ENCODE measurements at regions not wholly inside any gene's neighbourhood (a gene's known extent, or its start where the extent isn't known, plus 50 kb on each side); places are given as distances from the start of the nearest gene placed in this dataset.
"Not testable (repeated sequence)": the region's sequence is repeated elsewhere in the genome, so short reads cannot be mapped to it uniquely, and the experiment has no call there.

GRCh38 chr12:71385155-71385554 is 54.4 kb upstream of the LGR5 start:
- no peak for DNase-seq (ENCODE audit: low spot score in 2 of 2)
- H3K36me3 ChIP-seq = no peaks in the 10 kb centered on the region
- no peaks in the 10 kb centered on the region for H3K27me3 ChIP-seq
- no peak overlapping the region for H3K27ac ChIP-seq
- TF ChIP-seq POLR2AphosphoS5 (IDR thresholded peaks at IDR 0.05) (no peak), POLR2A (IDR thresholded peaks at IDR 0.05) (no peak), CTCF (IDR thresholded peaks at IDR 0.05) (no peak)
- H3K9me3 ChIP-seq = no peaks in the 10 kb centered on the region
- H3K4me3 ChIP-seq = no peak overlapping the region
- no peaks in the 10 kb centered on the region for H3K4me1 ChIP-seq
- intact Hi-C loops (cut with DNase I; ENCODE audit: low total_unique reads) = no loop called here

DNA sequence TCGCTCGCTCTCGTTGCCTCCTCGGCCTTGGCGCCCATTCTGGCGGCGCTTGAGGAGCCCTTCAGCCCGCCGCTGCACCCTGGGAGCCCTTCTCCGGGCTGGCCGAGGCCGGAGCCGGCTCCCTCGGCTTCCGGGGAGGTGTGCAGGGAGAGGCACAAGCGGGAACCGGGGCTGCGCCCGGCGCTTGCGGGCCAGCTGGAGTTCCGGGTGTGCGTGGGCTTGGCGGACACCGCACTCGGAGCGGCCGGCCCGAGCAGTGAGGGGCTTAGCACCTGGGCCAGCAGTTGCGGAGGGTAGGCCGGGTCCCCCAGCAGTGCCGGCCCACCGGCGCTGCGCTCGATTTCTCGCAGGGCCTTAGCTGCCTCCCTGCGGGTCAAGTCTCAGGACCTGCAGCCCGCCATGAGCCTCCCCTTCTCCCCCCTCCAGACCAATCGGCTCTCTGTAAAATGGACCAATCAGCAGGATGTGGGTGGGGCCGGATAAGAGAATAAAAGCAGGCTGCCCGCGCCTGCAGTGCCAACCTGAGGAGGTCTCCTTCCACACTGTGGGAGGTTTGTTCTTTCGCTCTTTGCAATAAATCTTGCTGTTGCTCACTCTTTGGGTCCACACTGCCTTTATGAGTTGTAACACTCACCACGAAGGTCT is 62.8 kb upstream of the LGR5 start:
- DNase-seq (ENCODE audit: low spot score in 2 of 2); H3K9me3 ChIP-seq; H3K36me3 ChIP-seq; H3K27me3 ChIP-seq; H3K4me3 ChIP-seq; intact Hi-C loops (cut with DNase I; ENCODE audit: low total_unique reads); H3K27ac ChIP-seq; H3K4me1 ChIP-seq: not testable (repeated sequence)

DNA sequence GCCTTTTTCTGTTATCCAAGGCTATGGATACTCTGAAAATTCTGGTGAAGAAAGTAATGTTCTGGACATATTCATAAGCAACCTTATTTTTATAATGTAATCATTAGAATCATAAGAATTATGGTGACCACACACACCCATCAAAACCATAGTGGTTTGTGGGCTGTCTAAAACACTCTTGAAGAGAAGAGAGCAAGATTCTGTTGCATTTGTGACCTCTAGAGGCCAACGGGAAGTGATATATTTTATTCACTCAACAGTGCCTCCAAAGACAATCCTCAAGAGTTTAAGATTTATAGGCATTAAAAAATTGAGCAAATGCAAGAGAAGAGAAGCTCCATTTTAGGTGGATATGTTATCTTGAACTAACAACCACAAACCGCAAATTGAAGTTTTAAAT is 68.5 kb upstream of the LGR5 start:
- Histone ChIP-seq H3K27me3 (no peaks in the 10 kb centered on the region), H3K36me3 (no peaks in the 10 kb centered on the region), H3K4me1 (no peaks in the 10 kb centered on the region), H3K27ac (no peak overlapping the region), H3K4me3 (no peak overlapping the region), H3K9me3 (no peaks in the 10 kb centered on the region)
- TF ChIP-seq POLR2AphosphoS5 (IDR thresholded peaks at IDR 0.05) = no peak
- no peak for TF ChIP-seq CTCF (IDR thresholded peaks at IDR 0.05)
- no peak for TF ChIP-seq POLR2A (IDR thresholded peaks at IDR 0.05)
- DNase-seq (ENCODE audit: low spot score in 2 of 2) = no peak
- intact Hi-C loops (cut with DNase I; ENCODE audit: low total_unique reads) = no loop called here

DNA sequence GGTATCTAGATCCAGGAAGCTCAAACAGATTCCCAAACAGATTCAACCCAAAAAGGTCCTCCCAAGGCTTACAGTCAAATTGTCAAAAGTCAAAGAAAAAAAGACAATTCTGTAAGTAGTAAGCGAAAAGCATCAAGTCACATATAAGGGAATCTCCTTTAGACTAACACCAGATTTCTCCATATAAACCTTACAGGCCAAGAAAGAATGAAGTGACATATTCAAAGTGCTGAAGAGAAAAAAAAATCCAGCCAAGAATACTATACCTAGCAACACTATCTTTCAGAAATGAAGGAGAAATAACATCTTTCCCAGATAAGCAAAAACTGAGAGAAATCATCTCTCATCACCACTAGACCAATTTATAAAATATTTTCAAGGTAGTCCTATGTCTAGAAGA is 79.6 kb upstream of the LGR5 start:
- no peaks in the 10 kb centered on the region for H3K4me1 ChIP-seq
- H3K36me3 ChIP-seq = no peaks in the 10 kb centered on the region
- peaks cover 0 to 10% of the 10 kb centered on the region in 2 donors for H3K9me3 ChIP-seq
- intact Hi-C loops (cut with DNase I; ENCODE audit: low total_unique reads) = no loop called here
- H3K27me3 ChIP-seq = no peaks in the 10 kb centered on the region
- no peak for TF ChIP-seq POLR2A (IDR thresholded peaks at IDR 0.05)
- TF ChIP-seq POLR2AphosphoS5 (IDR thresholded peaks at IDR 0.05) = no peak
- no peak for TF ChIP-seq CTCF (IDR thresholded peaks at IDR 0.05)
- no peak overlapping the region for H3K4me3 ChIP-seq
- no peak overlapping the region for H3K27ac ChIP-seq
- DNase-seq (ENCODE audit: low spot score in 2 of 2) = no peak

GRCh38 chr12:71356569-71356968 is 83.0 kb upstream of the LGR5 start:
- Histone ChIP-seq H3K36me3 (no peaks in the 10 kb centered on the region), H3K27ac (no peak overlapping the region), H3K4me3 (no peak overlapping the region), H3K4me1 (no peaks in the 10 kb centered on the region), H3K9me3 (peaks cover 0 to 10% of the 10 kb centered on the region in 2 donors), H3K27me3 (no peaks in the 10 kb centered on the region)
- TF ChIP-seq POLR2AphosphoS5 (IDR thresholded peaks at IDR 0.05) (no peak), POLR2A (IDR thresholded peaks at IDR 0.05) (no peak), CTCF (IDR thresholded peaks at IDR 0.05) (no peak)
- no peak for DNase-seq (ENCODE audit: low spot score in 2 of 2)
- intact Hi-C loops (cut with DNase I; ENCODE audit: low total_unique reads) = no loop called here

DNA sequence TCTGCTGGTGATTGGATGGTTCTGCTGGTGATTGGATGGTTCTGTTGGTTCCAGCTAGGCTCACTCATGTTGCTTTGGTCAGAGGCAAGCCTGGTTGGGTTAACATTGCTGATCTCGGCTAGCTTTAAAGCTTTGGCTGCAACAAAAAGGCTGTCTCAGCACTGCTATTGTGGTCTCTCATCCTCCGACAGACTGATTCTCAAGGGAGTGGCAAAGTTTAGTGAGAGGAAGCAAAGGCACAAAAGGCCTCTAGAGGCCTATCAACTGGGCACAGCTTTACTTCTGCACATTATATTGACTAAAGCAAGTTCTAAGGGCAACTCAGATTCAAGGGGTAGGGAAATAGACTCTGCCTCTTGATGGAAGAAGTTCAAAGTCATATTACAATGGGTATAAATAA is 84.7 kb upstream of the LGR5 start:
- H3K27me3 ChIP-seq = no peaks in the 10 kb centered on the region
- TF ChIP-seq POLR2A (IDR thresholded peaks at IDR 0.05) (no peak), CTCF (IDR thresholded peaks at IDR 0.05) (no peak), POLR2AphosphoS5 (IDR thresholded peaks at IDR 0.05) (no peak)
- no peak for DNase-seq (ENCODE audit: low spot score in 2 of 2)
- H3K27ac ChIP-seq = no peak overlapping the region
- no peak overlapping the region for H3K4me3 ChIP-seq
- intact Hi-C loops (cut with DNase I; ENCODE audit: low total_unique reads) = no loop called here
- no peaks in the 10 kb centered on the region for H3K36me3 ChIP-seq
- no peaks in the 10 kb centered on the region for H3K4me1 ChIP-seq
- peaks cover 0 to 4% of the 10 kb centered on the region in 2 donors for H3K9me3 ChIP-seq
